Peyer's patch (tissue), 4 donors: ENCODE measurements at regions not wholly inside any gene's neighbourhood (a gene's known extent, or its start where the extent isn't known, plus 50 kb on each side); places are given as distances from the start of the nearest gene placed in this dataset.
A peak's percentile ranks its signal among the peaks of the same experiment; 100 is the strongest.

Experiments used
- DNase-seq, 3 donors: peaks; one replicate each; pipeline ENCODE4 v3.0.0-alpha.2; 2017 to 2019
- H3K27ac ChIP-seq, 4 donors: fragments of 200-600 bp; sonication (generic); one replicate each; pipeline ENCODE4 v1.5.1; 2016 to 2019
- H3K27me3 ChIP-seq, 2 donors: fragments of 200-600 bp; sonication (generic); one replicate each; pipeline ENCODE4 v1.5.1; 2019
- H3K36me3 ChIP-seq, 3 donors: fragments of 200-600 bp; sonication (generic); one replicate each; pipeline ENCODE4 v1.5.1; 2016 to 2019
- H3K4me1 ChIP-seq, 4 donors: fragments of 200-600 bp; sonication (generic); one replicate each; pipeline ENCODE4 v1.5.1; 2016 to 2019
- H3K4me3 ChIP-seq, 4 donors: fragments of 200-600 bp; sonication (generic); 1 replicate in 3 of 4; 2 replicates in 1 of 4; pipeline ENCODE4 v1.5.1; 2016 to 2019; ENCODE audit warnings: mild to moderate bottlenecking in 1 of 4
- H3K9me3 ChIP-seq, 4 donors: fragments of 200-600 bp; sonication (generic); one replicate each; pipeline ENCODE4 v1.5.1; 2016 to 2019; ENCODE audit warnings: mild to moderate bottlenecking in 1 of 4
- CTCF ChIP-seq, 6 experiments: fragments of 450-650 bp in 4 of 6; fragments of 200-600 bp in 2 of 6; sonication (generic) in 1 of 6; IDR thresholded peaks; one replicate each; pipeline ENCODE4 v1.5.1; 2017 to 2019; ENCODE audit warnings: antibody characterized with exemption in 6 of 6, mild to moderate bottlenecking in 3 of 6, moderate library complexity in 1 of 6
- POLR2A ChIP-seq, 2 donors: fragments of 450-650 bp; IDR thresholded peaks; one replicate each; pipeline ENCODE4 v1.5.1; 2017; ENCODE audit warnings: antibody characterized with exemption in 2 of 2, mild to moderate bottlenecking in 2 of 2, moderate library complexity in 2 of 2

- Histone ChIP-seq H3K9me3 (no peaks in the 10 kb centered on the region), H3K4me1 (no peaks in the 10 kb centered on the region), H3K36me3 (no peaks in the 10 kb centered on the region), H3K27ac (peak overlapping the region in 1 of 4 donors; percentile 3), H3K27me3 (no peaks in the 10 kb centered on the region), H3K4me3 (no peak overlapping the region)
- no peak for TF ChIP-seq POLR2A (IDR thresholded peaks at IDR 0.05)
- TF ChIP-seq CTCF (IDR thresholded peaks at IDR 0.05) = no peak
- no peak for DNase-seq
Observed at GRCh38 chr16:76194616-76195015, 82.6 kb upstream of the CNTNAP4 start.

GRCh38 chr16:76195056-76195455 lies 82.1 kb upstream of the CNTNAP4 start:
- Histone ChIP-seq H3K36me3 (no peaks in the 10 kb centered on the region), H3K4me1 (no peaks in the 10 kb centered on the region), H3K27ac (no peak overlapping the region), H3K27me3 (no peaks in the 10 kb centered on the region), H3K9me3 (no peaks in the 10 kb centered on the region), H3K4me3 (no peak overlapping the region)
- TF ChIP-seq POLR2A (IDR thresholded peaks at IDR 0.05) (no peak), CTCF (IDR thresholded peaks at IDR 0.05) (no peak)
- no peak for DNase-seq

GRCh38 chr16:76195648-76196047 lies 81.6 kb upstream of the CNTNAP4 start:
- TF ChIP-seq POLR2A (IDR thresholded peaks at IDR 0.05) = no peak
- no peak for TF ChIP-seq CTCF (IDR thresholded peaks at IDR 0.05)
- no peaks in the 10 kb centered on the region for H3K9me3 ChIP-seq
- DNase-seq = no peak
- H3K4me3 ChIP-seq = no peak overlapping the region
- H3K27ac ChIP-seq = no peak overlapping the region
- no peaks in the 10 kb centered on the region for H3K4me1 ChIP-seq
- H3K27me3 ChIP-seq = no peaks in the 10 kb centered on the region
- H3K36me3 ChIP-seq = no peaks in the 10 kb centered on the region

GRCh38 chr16:76197900-76198299 lies 79.3 kb upstream of the CNTNAP4 start:
- TF ChIP-seq CTCF (IDR thresholded peaks at IDR 0.05) = no peak
- TF ChIP-seq POLR2A (IDR thresholded peaks at IDR 0.05) = no peak
- no peaks in the 10 kb centered on the region for H3K27me3 ChIP-seq
- no peaks in the 10 kb centered on the region for H3K4me1 ChIP-seq
- no peak for DNase-seq
- H3K36me3 ChIP-seq = no peaks in the 10 kb centered on the region
- H3K9me3 ChIP-seq = no peaks in the 10 kb centered on the region
- H3K4me3 ChIP-seq = no peak overlapping the region
- no peak overlapping the region for H3K27ac ChIP-seq

GRCh38 chr16:76199681-76200220 lies 77.5 kb upstream of the CNTNAP4 start:
- H3K27ac ChIP-seq = no peak overlapping the region
- H3K4me3 ChIP-seq = no peak overlapping the region
- DNase-seq = no peak
- H3K36me3 ChIP-seq = no peaks in the 10 kb centered on the region
- no peaks in the 10 kb centered on the region for H3K27me3 ChIP-seq
- TF ChIP-seq POLR2A (IDR thresholded peaks at IDR 0.05) (no peak), CTCF (IDR thresholded peaks at IDR 0.05) (no peak)
- no peaks in the 10 kb centered on the region for H3K9me3 ChIP-seq
- no peaks in the 10 kb centered on the region for H3K4me1 ChIP-seq

- Histone ChIP-seq H3K4me3 (no peak overlapping the region), H3K9me3 (no peaks in the 10 kb centered on the region), H3K4me1 (no peaks in the 10 kb centered on the region), H3K36me3 (no peaks in the 10 kb centered on the region), H3K27ac (no peak overlapping the region), H3K27me3 (no peaks in the 10 kb centered on the region)
- DNase-seq = no peak
- TF ChIP-seq CTCF (IDR thresholded peaks at IDR 0.05) (no peak), POLR2A (IDR thresholded peaks at IDR 0.05) (no peak)
Observed at GRCh38 chr16:76201385-76201784, 75.8 kb upstream of the CNTNAP4 start.
